ENCODE measurements at regions not wholly inside any gene's neighbourhood (a gene's known extent, or its start where the extent isn't known, plus 50 kb on each side); places are given as distances from the start of the nearest gene placed in this dataset.

- H2AFZ ChIP-seq (ENCODE audit: low read depth): no peak overlapping the region
- TF ChIP-seq, protein P1, sequence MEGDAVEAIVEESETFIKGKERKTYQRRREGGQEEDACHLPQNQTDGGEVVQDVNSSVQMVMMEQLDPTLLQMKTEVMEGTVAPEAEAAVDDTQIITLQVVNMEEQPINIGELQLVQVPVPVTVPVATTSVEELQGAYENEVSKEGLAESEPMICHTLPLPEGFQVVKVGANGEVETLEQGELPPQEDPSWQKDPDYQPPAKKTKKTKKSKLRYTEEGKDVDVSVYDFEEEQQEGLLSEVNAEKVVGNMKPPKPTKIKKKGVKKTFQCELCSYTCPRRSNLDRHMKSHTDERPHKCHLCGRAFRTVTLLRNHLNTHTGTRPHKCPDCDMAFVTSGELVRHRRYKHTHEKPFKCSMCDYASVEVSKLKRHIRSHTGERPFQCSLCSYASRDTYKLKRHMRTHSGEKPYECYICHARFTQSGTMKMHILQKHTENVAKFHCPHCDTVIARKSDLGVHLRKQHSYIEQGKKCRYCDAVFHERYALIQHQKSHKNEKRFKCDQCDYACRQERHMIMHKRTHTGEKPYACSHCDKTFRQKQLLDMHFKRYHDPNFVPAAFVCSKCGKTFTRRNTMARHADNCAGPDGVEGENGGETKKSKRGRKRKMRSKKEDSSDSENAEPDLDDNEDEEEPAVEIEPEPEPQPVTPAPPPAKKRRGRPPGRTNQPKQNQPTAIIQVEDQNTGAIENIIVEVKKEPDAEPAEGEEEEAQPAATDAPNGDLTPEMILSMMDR (conservative IDR thresholded peaks at IDR 0.05; ENCODE audit: low read depth, low read length): no peak
- H3K27me3 ChIP-seq (ENCODE audit: insufficient read depth, low read depth): no peaks in the 10 kb centered on the region
These were observed 141.6 kb upstream of the PARP11 start for GRCh38 chr12:4014858-4015224.

DNA sequence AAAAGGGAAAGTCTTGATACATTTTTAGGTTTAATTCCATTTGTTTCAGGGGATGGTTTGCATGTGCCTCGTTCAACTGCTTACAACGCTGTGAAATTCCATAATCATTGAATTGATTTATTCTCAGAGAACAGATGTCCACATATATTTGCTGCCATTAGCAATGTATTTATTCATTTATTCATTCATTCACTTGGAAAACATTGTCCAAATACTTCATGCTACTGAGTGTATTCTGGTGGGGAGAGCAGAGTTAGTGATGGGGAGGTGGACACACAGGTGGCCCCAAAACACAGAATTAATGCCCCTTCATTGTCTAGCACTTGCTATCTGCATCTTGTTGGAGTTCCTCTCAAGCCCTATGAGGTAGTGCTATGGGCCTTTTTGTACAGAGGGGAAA is 141.2 kb upstream of the PARP11 start:
- H3K27me3 ChIP-seq (ENCODE audit: insufficient read depth, low read depth): no peaks in the 10 kb centered on the region
- H3K4me1 ChIP-seq (ENCODE audit: low read depth, poor library complexity, severe bottlenecking): no peaks in the 10 kb centered on the region
- H3K27ac ChIP-seq: no peak overlapping the region
- no peak overlapping the region for H3K9ac ChIP-seq
- no peak overlapping the region for H3K4me2 ChIP-seq
- no peak overlapping the region for H2AFZ ChIP-seq (ENCODE audit: low read depth)
- no peaks in the 10 kb centered on the region for H4K20me1 ChIP-seq (ENCODE audit: insufficient read depth)
- H3K36me3 ChIP-seq (ENCODE audit: insufficient read depth): no peaks in the 10 kb centered on the region
- no peak overlapping the region for H3K4me3 ChIP-seq (IDR thresholded peaks at IDR 0.05; ENCODE audit: insufficient read depth, low read depth, low read length)
- TF ChIP-seq, protein P1 (conservative IDR thresholded peaks at IDR 0.05; ENCODE audit: low read depth, low read length): no peak
- H3K79me2 ChIP-seq (ENCODE audit: insufficient read depth, low read depth): no peaks in the 10 kb centered on the region

More at GRCh38 chr12:4014858-4015224, 141.6 kb upstream of the PARP11 start:
- Histone ChIP-seq H3K79me2 (ENCODE audit: insufficient read depth, low read depth) (no peaks in the 10 kb centered on the region), H3K27ac (no peak overlapping the region), H3K4me2 (no peak overlapping the region), H3K4me1 (ENCODE audit: low read depth, poor library complexity, severe bottlenecking) (no peaks in the 10 kb centered on the region), H3K36me3 (ENCODE audit: insufficient read depth) (no peaks in the 10 kb centered on the region), H3K4me3 (IDR thresholded peaks at IDR 0.05; ENCODE audit: insufficient read depth, low read depth, low read length) (no peak overlapping the region), H3K9ac (no peak overlapping the region), H4K20me1 (ENCODE audit: insufficient read depth) (no peaks in the 10 kb centered on the region)

GRCh38 chr12:4012977-4013968 is 140.1 kb upstream of the PARP11 start:
- Histone ChIP-seq H3K79me2 (ENCODE audit: insufficient read depth, low read depth) (no peaks in the 10 kb centered on the region), H2AFZ (ENCODE audit: low read depth) (no peak overlapping the region), H3K4me2 (no peak overlapping the region), H3K36me3 (ENCODE audit: insufficient read depth) (no peaks in the 10 kb centered on the region), H3K4me1 (ENCODE audit: low read depth, poor library complexity, severe bottlenecking) (no peaks in the 10 kb centered on the region), H3K4me3 (IDR thresholded peaks at IDR 0.05; ENCODE audit: insufficient read depth, low read depth, low read length) (no peak overlapping the region), H4K20me1 (ENCODE audit: insufficient read depth) (no peaks in the 10 kb centered on the region), H3K27ac (no peak overlapping the region), H3K27me3 (ENCODE audit: insufficient read depth, low read depth) (no peaks in the 10 kb centered on the region), H3K9ac (no peak overlapping the region)
- TF ChIP-seq, protein P1 (conservative IDR thresholded peaks at IDR 0.05; ENCODE audit: low read depth, low read length): no peak

- no peaks in the 10 kb centered on the region for H4K20me1 ChIP-seq (ENCODE audit: insufficient read depth)
These were observed 138.9 kb upstream of the PARP11 start for GRCh38 chr12:4012073-4012472.

More at GRCh38 chr12:4012073-4012472, 138.9 kb upstream of the PARP11 start:
- H3K27ac ChIP-seq: no peak overlapping the region
- no peak overlapping the region for H3K4me2 ChIP-seq
- no peaks in the 10 kb centered on the region for H3K4me1 ChIP-seq (ENCODE audit: low read depth, poor library complexity, severe bottlenecking)
- no peak overlapping the region for H3K9ac ChIP-seq
- H3K36me3 ChIP-seq (ENCODE audit: insufficient read depth): no peaks in the 10 kb centered on the region
- TF ChIP-seq, protein P1 (conservative IDR thresholded peaks at IDR 0.05; ENCODE audit: low read depth, low read length): no peak
- no peak overlapping the region for H2AFZ ChIP-seq (ENCODE audit: low read depth)
- no peaks in the 10 kb centered on the region for H3K27me3 ChIP-seq (ENCODE audit: insufficient read depth, low read depth)
- H3K4me3 ChIP-seq (IDR thresholded peaks at IDR 0.05; ENCODE audit: insufficient read depth, low read depth, low read length): no peak overlapping the region
- no peaks in the 10 kb centered on the region for H3K79me2 ChIP-seq (ENCODE audit: insufficient read depth, low read depth)

Measured in KMS-11 (cell line).